Liver (tissue), 3 donors: ENCODE measurements at regions not wholly inside any gene's neighbourhood (a gene's known extent, or its start where the extent isn't known, plus 50 kb on each side); places are given as distances from the start of the nearest gene placed in this dataset.

Experiments used
- FOXA2 ChIP-seq: IDR thresholded peaks from 2 replicates; pipeline ENCODE4 v1.6.1; 2016; ENCODE audit warnings: antibody characterized with exemption
- GABPA ChIP-seq, 2 donors: IDR thresholded peaks in 1 of 2; conservative IDR thresholded peaks in 1 of 2; 2 replicates each; pipeline ENCODE4 v1.6.1; 2016; ENCODE audit warnings: antibody characterized with exemption in 2 of 2, mild to moderate bottlenecking in 1 of 2, moderate library complexity in 1 of 2
- HNF4G ChIP-seq: IDR thresholded peaks from 2 replicates; pipeline ENCODE4 v1.6.1; 2016; ENCODE audit warnings: antibody characterized with exemption
- RXRA ChIP-seq, 2 donors: IDR thresholded peaks; 2 replicates each; pipeline ENCODE4 v1.6.1; 2017 to 2018; ENCODE audit warnings: antibody characterized with exemption in 2 of 2, mild to moderate bottlenecking in 1 of 2
- SP1 ChIP-seq: IDR thresholded peaks from 2 replicates; pipeline ENCODE4 v1.6.1; 2018; ENCODE audit warnings: antibody characterized with exemption, mild to moderate bottlenecking
- TAF1 ChIP-seq: conservative IDR thresholded peaks from 2 replicates; pipeline ENCODE4 v1.6.1; 2016; ENCODE audit warnings: antibody characterized with exemption, mild to moderate bottlenecking
- TF ChIP-seq, protein P1 (sequence below): fragments of 150-350 bp; IDR thresholded peaks from 2 replicates; pipeline ENCODE4 v1.5.1; 2017; ENCODE audit warnings: improper control_type of control experiment, low read depth, low read length; ENCODE audit not compliant: missing input control
- TF ChIP-seq, protein P2 (sequence below): IDR thresholded peaks from 2 replicates; pipeline ENCODE4 v1.6.1; 2016; ENCODE audit warnings: antibody characterized with exemption
- TF ChIP-seq, protein P3 (sequence below): IDR thresholded peaks from 2 replicates; pipeline ENCODE4 v1.6.1; 2016; ENCODE audit warnings: antibody characterized with exemption, mild to moderate bottlenecking
- TF ChIP-seq, protein P4 (sequence below): IDR thresholded peaks from 2 replicates; pipeline ENCODE4 v1.6.1; 2016; ENCODE audit warnings: antibody characterized with exemption
- donor health status: healthy.
- donor health status: healthy.

DNA sequence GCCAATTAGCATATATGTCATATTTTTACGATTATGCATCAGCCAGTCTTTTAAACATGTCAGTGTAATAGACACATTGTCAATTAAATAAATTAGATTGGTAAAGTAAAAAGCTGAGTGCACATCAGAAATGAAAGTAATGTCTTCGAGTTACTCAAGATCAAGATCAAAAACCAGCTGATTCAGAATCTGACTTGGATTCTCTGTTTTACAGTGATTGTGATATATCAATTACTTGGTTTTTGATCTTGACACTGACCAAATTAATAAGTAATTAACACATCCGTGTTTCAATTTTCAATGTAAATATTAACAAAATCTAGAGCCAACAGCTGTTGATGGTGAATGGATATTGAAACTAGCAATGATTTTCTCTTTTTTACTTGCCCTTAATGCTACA lies 311.6 kb downstream of the PDGFC start:
- TF ChIP-seq, protein P1, sequence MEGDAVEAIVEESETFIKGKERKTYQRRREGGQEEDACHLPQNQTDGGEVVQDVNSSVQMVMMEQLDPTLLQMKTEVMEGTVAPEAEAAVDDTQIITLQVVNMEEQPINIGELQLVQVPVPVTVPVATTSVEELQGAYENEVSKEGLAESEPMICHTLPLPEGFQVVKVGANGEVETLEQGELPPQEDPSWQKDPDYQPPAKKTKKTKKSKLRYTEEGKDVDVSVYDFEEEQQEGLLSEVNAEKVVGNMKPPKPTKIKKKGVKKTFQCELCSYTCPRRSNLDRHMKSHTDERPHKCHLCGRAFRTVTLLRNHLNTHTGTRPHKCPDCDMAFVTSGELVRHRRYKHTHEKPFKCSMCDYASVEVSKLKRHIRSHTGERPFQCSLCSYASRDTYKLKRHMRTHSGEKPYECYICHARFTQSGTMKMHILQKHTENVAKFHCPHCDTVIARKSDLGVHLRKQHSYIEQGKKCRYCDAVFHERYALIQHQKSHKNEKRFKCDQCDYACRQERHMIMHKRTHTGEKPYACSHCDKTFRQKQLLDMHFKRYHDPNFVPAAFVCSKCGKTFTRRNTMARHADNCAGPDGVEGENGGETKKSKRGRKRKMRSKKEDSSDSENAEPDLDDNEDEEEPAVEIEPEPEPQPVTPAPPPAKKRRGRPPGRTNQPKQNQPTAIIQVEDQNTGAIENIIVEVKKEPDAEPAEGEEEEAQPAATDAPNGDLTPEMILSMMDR, result no peak
- TF ChIP-seq RXRA (IDR thresholded peaks at IDR 0.05) (no peak), TAF1 (no peak), GABPA (IDR thresholded peaks at IDR 0.05 in 1 of 2, conservative IDR thresholded peaks at IDR 0.05 in 1 of 2) (no peak), HNF4G (no peak), SP1 (no peak), FOXA2 (no peak)
- TF ChIP-seq, protein P2, sequence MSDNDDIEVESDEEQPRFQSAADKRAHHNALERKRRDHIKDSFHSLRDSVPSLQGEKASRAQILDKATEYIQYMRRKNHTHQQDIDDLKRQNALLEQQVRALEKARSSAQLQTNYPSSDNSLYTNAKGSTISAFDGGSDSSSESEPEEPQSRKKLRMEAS, result no peak
- TF ChIP-seq, protein P3, sequence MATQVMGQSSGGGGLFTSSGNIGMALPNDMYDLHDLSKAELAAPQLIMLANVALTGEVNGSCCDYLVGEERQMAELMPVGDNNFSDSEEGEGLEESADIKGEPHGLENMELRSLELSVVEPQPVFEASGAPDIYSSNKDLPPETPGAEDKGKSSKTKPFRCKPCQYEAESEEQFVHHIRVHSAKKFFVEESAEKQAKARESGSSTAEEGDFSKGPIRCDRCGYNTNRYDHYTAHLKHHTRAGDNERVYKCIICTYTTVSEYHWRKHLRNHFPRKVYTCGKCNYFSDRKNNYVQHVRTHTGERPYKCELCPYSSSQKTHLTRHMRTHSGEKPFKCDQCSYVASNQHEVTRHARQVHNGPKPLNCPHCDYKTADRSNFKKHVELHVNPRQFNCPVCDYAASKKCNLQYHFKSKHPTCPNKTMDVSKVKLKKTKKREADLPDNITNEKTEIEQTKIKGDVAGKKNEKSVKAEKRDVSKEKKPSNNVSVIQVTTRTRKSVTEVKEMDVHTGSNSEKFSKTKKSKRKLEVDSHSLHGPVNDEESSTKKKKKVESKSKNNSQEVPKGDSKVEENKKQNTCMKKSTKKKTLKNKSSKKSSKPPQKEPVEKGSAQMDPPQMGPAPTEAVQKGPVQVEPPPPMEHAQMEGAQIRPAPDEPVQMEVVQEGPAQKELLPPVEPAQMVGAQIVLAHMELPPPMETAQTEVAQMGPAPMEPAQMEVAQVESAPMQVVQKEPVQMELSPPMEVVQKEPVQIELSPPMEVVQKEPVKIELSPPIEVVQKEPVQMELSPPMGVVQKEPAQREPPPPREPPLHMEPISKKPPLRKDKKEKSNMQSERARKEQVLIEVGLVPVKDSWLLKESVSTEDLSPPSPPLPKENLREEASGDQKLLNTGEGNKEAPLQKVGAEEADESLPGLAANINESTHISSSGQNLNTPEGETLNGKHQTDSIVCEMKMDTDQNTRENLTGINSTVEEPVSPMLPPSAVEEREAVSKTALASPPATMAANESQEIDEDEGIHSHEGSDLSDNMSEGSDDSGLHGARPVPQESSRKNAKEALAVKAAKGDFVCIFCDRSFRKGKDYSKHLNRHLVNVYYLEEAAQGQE, result no peak
- TF ChIP-seq, protein P4, sequence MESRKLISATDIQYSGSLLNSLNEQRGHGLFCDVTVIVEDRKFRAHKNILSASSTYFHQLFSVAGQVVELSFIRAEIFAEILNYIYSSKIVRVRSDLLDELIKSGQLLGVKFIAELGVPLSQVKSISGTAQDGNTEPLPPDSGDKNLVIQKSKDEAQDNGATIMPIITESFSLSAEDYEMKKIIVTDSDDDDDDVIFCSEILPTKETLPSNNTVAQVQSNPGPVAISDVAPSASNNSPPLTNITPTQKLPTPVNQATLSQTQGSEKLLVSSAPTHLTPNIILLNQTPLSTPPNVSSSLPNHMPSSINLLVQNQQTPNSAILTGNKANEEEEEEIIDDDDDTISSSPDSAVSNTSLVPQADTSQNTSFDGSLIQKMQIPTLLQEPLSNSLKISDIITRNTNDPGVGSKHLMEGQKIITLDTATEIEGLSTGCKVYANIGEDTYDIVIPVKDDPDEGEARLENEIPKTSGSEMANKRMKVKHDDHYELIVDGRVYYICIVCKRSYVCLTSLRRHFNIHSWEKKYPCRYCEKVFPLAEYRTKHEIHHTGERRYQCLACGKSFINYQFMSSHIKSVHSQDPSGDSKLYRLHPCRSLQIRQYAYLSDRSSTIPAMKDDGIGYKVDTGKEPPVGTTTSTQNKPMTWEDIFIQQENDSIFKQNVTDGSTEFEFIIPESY, result no peak
